OCI-LY3 (cell line): ENCODE measurements at regions not wholly inside any gene's neighbourhood (a gene's known extent, or its start where the extent isn't known, plus 50 kb on each side); places are given as distances from the start of the nearest gene placed in this dataset.

ENCODE experiments used
- CTCF ChIP-seq: fragments of 200-600, 300-600 bp; sonication (generic); IDR thresholded peaks from 2 replicates; pipeline ENCODE4 v1.5.1; 2014; ENCODE audit warnings: antibody characterized with exemption, low read length, low read depth
- EZH2phosphoT487 ChIP-seq: fragments of 200-600 bp; shearing (Covaris generic); IDR thresholded peaks from 2 replicates; pipeline ENCODE4 v1.6.1; 2018; ENCODE audit warnings: antibody characterized with exemption, mixed run types, low read depth

DNA sequence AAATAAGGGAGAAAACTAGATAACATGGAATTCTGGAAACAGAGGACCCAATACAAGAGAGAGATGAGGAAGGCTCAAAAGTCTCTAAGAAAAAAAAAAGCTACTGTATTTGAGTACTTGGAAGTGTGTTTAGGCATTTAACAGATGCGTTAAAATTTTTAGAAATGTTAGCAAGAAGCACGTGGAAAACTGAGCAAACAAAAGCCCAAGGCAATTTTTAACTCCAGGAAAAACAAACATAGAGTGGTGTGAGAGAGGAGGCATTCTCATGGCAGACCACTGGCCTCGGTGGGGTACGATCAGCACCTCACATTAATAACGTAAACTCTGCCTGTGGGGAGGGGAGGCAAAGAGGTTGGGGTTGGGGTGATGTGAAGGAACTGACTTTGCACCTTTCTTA, 321.4 kb downstream of the GADD45G start:
- TF ChIP-seq CTCF (no peak), EZH2phosphoT487 (no peak)
